HCT116 (cell line): ENCODE measurements at regions not wholly inside any gene's neighbourhood (a gene's known extent, or its start where the extent isn't known, plus 50 kb on each side); places are given as distances from the start of the nearest gene placed in this dataset.

Experiments used
- ATAC-seq: fragments of 200-7000 bp; cut with Tn5 transposase; 2 replicates; pipeline ENCODE4 v1.9.1; 2020; ENCODE audit warnings: mild to moderate bottlenecking, moderate library complexity
- BruUV-seq: library from RNA; stranded (reverse); fragments of 400-500 nt; replicated peaks from 2 replicates; lab custom pipeline; 2021; lab: Mats Ljungman, UMichigan
- CTCF ChIA-PET: fragments of 300-600 bp; sonication (Branson Sonifier 250); formaldehyde crosslinking; loops from one replicate; lab custom pipeline; 2021; ENCODE audit warnings: antibody characterized with exemption; lab: Charles Lee
- POLR2A ChIA-PET: fragments of 300-600, 350-600 bp; sonication (Branson Sonifier 250); formaldehyde crosslinking; loops from one replicate; lab custom pipeline; 2021; ENCODE audit warnings: antibody characterized with exemption; lab: Charles Lee
- RAD21 ChIA-PET, 2 experiments: fragments of 300-600 bp; sonication (Branson Sonifier 250); formaldehyde crosslinking; loops; one replicate each; lab custom pipeline; 2023; ENCODE audit warnings: low total read pairs in 2 of 2; ENCODE audit not compliant: uncharacterized antibody in 2 of 2, unreplicated experiment in 2 of 2, low non-redundant PET in 1 of 2; lab: Charles Lee
- DNase-seq: peaks from one replicate; pipeline ENCODE4 v3.0.0-alpha.2; 2010; ENCODE audit warnings: low read depth, low spot score
- H2AFZ ChIP-seq: fragments of 200-600 bp; shearing (Covaris generic), sonication (generic); 2 replicates; pipeline ENCODE4 v1.6.1; 2017; ENCODE audit warnings: low read depth, mixed run types, mixed read lengths, antibody characterized with exemption, low read length; ENCODE audit not compliant: poor library complexity, severe bottlenecking
- H3K27ac ChIP-seq: 2 replicates; pipeline ENCODE4 v1.5.1; 2012; ENCODE audit warnings: low read depth, low read length
- H3K27me3 ChIP-seq: fragments of 200-600 bp; sonication (generic); 2 replicates; pipeline ENCODE4 v1.6.1; 2016; ENCODE audit warnings: mixed run types, low read length, mixed read lengths; ENCODE audit not compliant: insufficient read depth
- H3K36me3 ChIP-seq, 2 experiments: fragments of 200-500 bp in 1 of 2; fragments of 200-600 bp in 1 of 2; sonication (Bioruptor generic) in 1 of 2; sonication (generic) in 1 of 2; 2 replicates each; pipeline versions ENCODE4 v1.5.1 to v1.6.1; 2014 to 2016; ENCODE audit warnings: low read length in 2 of 2, inconsistent platforms in 1 of 2, mixed read lengths in 1 of 2, mixed run types in 1 of 2; ENCODE audit not compliant: insufficient read depth in 2 of 2, control insufficient read depth in 1 of 2
- H3K4me1 ChIP-seq, 2 experiments: fragments of 200-600 bp in 1 of 2; sonication (generic) in 1 of 2; 2 replicates each; pipeline versions ENCODE4 v1.5.1 to v1.6.1; 2012 to 2017; ENCODE audit warnings: low read length in 2 of 2, inconsistent platforms in 1 of 2, mild to moderate bottlenecking in 1 of 2, mixed read lengths in 1 of 2, mixed run types in 1 of 2, moderate library complexity in 1 of 2; ENCODE audit not compliant: insufficient read depth in 2 of 2, control insufficient read depth in 1 of 2
- H3K4me2 ChIP-seq: fragments of 200-600 bp; sonication (generic); 2 replicates; pipeline ENCODE4 v1.6.1; 2017; ENCODE audit warnings: mixed run types, low read length, mixed read lengths
- H3K4me3 ChIP-seq, 2 experiments: fragments of 200-600 bp in 1 of 2; sonication (generic) in 1 of 2; replicated peaks in 1 of 2; 2 replicates each; pipeline ENCODE4 v1.5.1; 2011 to 2016; ENCODE audit warnings: low read length in 2 of 2, control low read depth in 1 of 2, low read depth in 1 of 2, mild to moderate bottlenecking in 1 of 2, mixed read lengths in 1 of 2, mixed run types in 1 of 2
- H3K79me2 ChIP-seq: fragments of 200-600 bp; sonication (generic); 2 replicates; pipeline ENCODE4 v1.6.1; 2017; ENCODE audit warnings: mild to moderate bottlenecking, mixed run types, low read length, moderate library complexity, mixed read lengths; ENCODE audit not compliant: insufficient read depth
- H3K9ac ChIP-seq: fragments of 200-600 bp; sonication (generic); 2 replicates; pipeline ENCODE4 v1.6.1; 2016; ENCODE audit warnings: low read length, mixed read lengths
- H3K9me2 ChIP-seq: fragments of 200-600 bp; sonication (generic), shearing (Covaris generic); 2 replicates; pipeline ENCODE4 v1.6.1; 2017; ENCODE audit warnings: mixed run types, mild to moderate bottlenecking, moderate library complexity; ENCODE audit not compliant: insufficient read depth
- H3K9me3 ChIP-seq, 2 experiments: fragments of 200-500 bp in 1 of 2; fragments of 200-600 bp in 1 of 2; sonication (Bioruptor generic) in 1 of 2; sonication (generic) in 1 of 2; 2 replicates each; pipeline ENCODE4 v1.6.1; 2014 to 2017; ENCODE audit warnings: low read length in 2 of 2, mixed read lengths in 2 of 2, inconsistent platforms in 1 of 2, low read depth in 1 of 2, mild to moderate bottlenecking in 1 of 2, mixed run types in 1 of 2, moderate library complexity in 1 of 2; ENCODE audit not compliant: control insufficient read depth in 1 of 2, insufficient read depth in 1 of 2
- H4K20me1 ChIP-seq: fragments of 200-600 bp; sonication (generic), shearing (Covaris generic); 2 replicates; pipeline ENCODE4 v1.6.1; 2017; ENCODE audit warnings: mixed run types, mild to moderate bottlenecking, moderate library complexity; ENCODE audit not compliant: insufficient read depth
- CBX3 ChIP-seq: IDR thresholded peaks from 2 replicates; pipeline ENCODE4 v1.6.1; 2012; ENCODE audit warnings: low read depth
- CEBPB ChIP-seq: IDR thresholded peaks from 2 replicates; pipeline ENCODE4 v1.6.1; 2012; ENCODE audit warnings: low read depth
- CTCF ChIP-seq, 3 experiments: fragments of 200-600 bp in 1 of 3; sonication (generic) in 1 of 3; IDR thresholded peaks in 2 of 3; conservative IDR thresholded peaks in 1 of 3; 2 replicates each; pipeline ENCODE4 v1.5.1; 2012 to 2017; ENCODE audit warnings: low read depth in 2 of 3, low read length in 2 of 3, antibody characterized with exemption in 1 of 3, borderline replicate concordance in 1 of 3, control low read depth in 1 of 3, mild to moderate bottlenecking in 1 of 3, mixed read lengths in 1 of 3, mixed run types in 1 of 3, moderate library complexity in 1 of 3; ENCODE audit not compliant: insufficient read depth in 1 of 3
- EGR1 ChIP-seq: IDR thresholded peaks from 2 replicates; pipeline ENCODE4 v1.6.1; 2012; ENCODE audit warnings: low read depth
- ELF1 ChIP-seq: IDR thresholded peaks from 2 replicates; pipeline ENCODE4 v1.6.1; 2012; ENCODE audit warnings: low read depth, borderline replicate concordance
- EZH2 ChIP-seq: fragments of 200-600 bp; sonication (generic); IDR thresholded peaks from 2 replicates; pipeline ENCODE4 v1.6.1; 2017; ENCODE audit warnings: antibody characterized with exemption, mixed run types
- JUND ChIP-seq: IDR thresholded peaks from 2 replicates; pipeline ENCODE4 v1.6.1; 2012
- MAX ChIP-seq: IDR thresholded peaks from 2 replicates; pipeline ENCODE4 v1.6.1; 2012
- POLR2A ChIP-seq: IDR thresholded peaks from 2 replicates; pipeline ENCODE4 v1.7.0; 2011; ENCODE audit warnings: borderline replicate concordance; ENCODE audit not compliant: insufficient read depth, insufficient read length; ENCODE audit errors: extremely low read depth
- POLR2AphosphoS5 ChIP-seq: IDR thresholded peaks from 2 replicates; pipeline ENCODE4 v1.6.1; 2011; ENCODE audit warnings: mild to moderate bottlenecking, low read depth, low read length, moderate library complexity
- RAD21 ChIP-seq: IDR thresholded peaks from 2 replicates; pipeline ENCODE4 v1.6.1; 2012; ENCODE audit warnings: low read depth, mild to moderate bottlenecking
- SP1 ChIP-seq: IDR thresholded peaks from 2 replicates; pipeline ENCODE4 v1.6.1; 2012; ENCODE audit warnings: low read depth
- SRF ChIP-seq: IDR thresholded peaks from 2 replicates; pipeline ENCODE4 v1.6.1; 2012; ENCODE audit warnings: low read depth
- TCF7L2 ChIP-seq: IDR thresholded peaks from 2 replicates; pipeline ENCODE4 v1.7.0; 2011; ENCODE audit warnings: borderline replicate concordance, inconsistent platforms; ENCODE audit not compliant: insufficient read depth, insufficient read length; ENCODE audit errors: extremely low read depth
- YY1 ChIP-seq: IDR thresholded peaks from 2 replicates; pipeline ENCODE4 v1.6.1; 2011; ENCODE audit warnings: low read length, low read depth, moderate library complexity, mild to moderate bottlenecking; ENCODE audit not compliant: insufficient replicate concordance; ENCODE audit errors: extremely low read depth
- ZBTB33 ChIP-seq: IDR thresholded peaks from 2 replicates; pipeline ENCODE4 v1.6.1; 2011; ENCODE audit warnings: mild to moderate bottlenecking, low read length, moderate library complexity; ENCODE audit not compliant: insufficient replicate concordance; ENCODE audit errors: extremely low read depth
- ZFX ChIP-seq: fragments of 450-650 bp; IDR thresholded peaks from 2 replicates; pipeline ENCODE4 v1.6.1; 2017
- ZNF274 ChIP-seq: fragments of 200-500 bp; sonication (Bioruptor generic); IDR thresholded peaks from 2 replicates; pipeline ENCODE4 v1.6.1; 2014; ENCODE audit warnings: mild to moderate bottlenecking, low read depth, low read length, inconsistent platforms
- intact Hi-C: fragments of 100-400 bp; cut with micrococcal nuclease; formaldehyde crosslinking; loops from 2 replicates; pipeline ENCODE4 v1.10.0; 2022

GRCh38 chr6:140992678-140993077 is 1140.0 kb upstream of the GJE1 start:
- ChIA-PET CTCF (no interaction called here), POLR2A (no interaction called here), RAD21 (no interaction called here)
- Histone ChIP-seq H3K4me2 (no peak overlapping the region), H3K79me2 (no peaks in the 10 kb centered on the region), H4K20me1 (no peaks in the 10 kb centered on the region), H3K27me3 (no peaks in the 10 kb centered on the region), H3K9me2 (no peaks in the 10 kb centered on the region), H3K9me3 (no peaks in the 10 kb centered on the region; a peak in 1 of 4 replicates), H3K36me3 (no peaks in the 10 kb centered on the region), H3K4me3 (no peak overlapping the region), H3K27ac (no peak overlapping the region), H3K9ac (no peak overlapping the region), H2AFZ (no peak overlapping the region), H3K4me1 (no peaks in the 10 kb centered on the region)
- no TSS peak for BruUV-seq
- DNase-seq (no peak), ATAC-seq (no peak)
- intact Hi-C loops, result no loop called here
- TF ChIP-seq ELF1 (no peak), SP1 (no peak), YY1 (no peak), EZH2 (no peak), ZNF274 (no peak), POLR2AphosphoS5 (no peak), MAX (no peak), SRF (no peak), JUND (no peak), CEBPB (no peak), ZFX (no peak), CTCF (IDR thresholded peaks at IDR 0.05 in 2 of 3, conservative IDR thresholded peaks at IDR 0.05 in 1 of 3; ENCODE audit: borderline replicate concordance in 1 of 3, insufficient read depth in 1 of 3, low read depth in 2 of 3, low read length in 2 of 3) (no peak), TCF7L2 (no peak), RAD21 (no peak), EGR1 (no peak), ZBTB33 (no peak), POLR2A (no peak), CBX3 (no peak)
